Liver (tissue), 3 donors: ENCODE measurements at regions not wholly inside any gene's neighbourhood (a gene's known extent, or its start where the extent isn't known, plus 50 kb on each side); places are given as distances from the start of the nearest gene placed in this dataset.

Experiments
- EGR1 ChIP-seq, 2 donors: IDR thresholded peaks; 2 replicates each; pipeline ENCODE4 v1.6.1; 2016 to 2018; ENCODE audit warnings: antibody characterized with exemption in 2 of 2, low read depth in 2 of 2
- SP1 ChIP-seq: IDR thresholded peaks from 2 replicates; pipeline ENCODE4 v1.6.1; 2018; ENCODE audit warnings: antibody characterized with exemption, mild to moderate bottlenecking
- YY1 ChIP-seq: IDR thresholded peaks from 2 replicates; pipeline ENCODE4 v1.6.1; 2016; ENCODE audit warnings: antibody characterized with exemption, mild to moderate bottlenecking
- TF ChIP-seq, protein P1 (sequence below): IDR thresholded peaks from 2 replicates; pipeline ENCODE4 v1.6.1; 2016; ENCODE audit warnings: antibody characterized with exemption
- TF ChIP-seq, protein P2 (sequence below): fragments of 150-350 bp; IDR thresholded peaks from 2 replicates; pipeline ENCODE4 v1.5.1; 2017; ENCODE audit warnings: improper control_type of control experiment, low read depth, low read length; ENCODE audit not compliant: missing input control
- TF ChIP-seq, protein P3 (sequence below): IDR thresholded peaks from 2 replicates; pipeline ENCODE4 v1.6.1; 2016; ENCODE audit warnings: antibody characterized with exemption, mild to moderate bottlenecking
- donor health status: healthy.
- donor health status: healthy.

DNA sequence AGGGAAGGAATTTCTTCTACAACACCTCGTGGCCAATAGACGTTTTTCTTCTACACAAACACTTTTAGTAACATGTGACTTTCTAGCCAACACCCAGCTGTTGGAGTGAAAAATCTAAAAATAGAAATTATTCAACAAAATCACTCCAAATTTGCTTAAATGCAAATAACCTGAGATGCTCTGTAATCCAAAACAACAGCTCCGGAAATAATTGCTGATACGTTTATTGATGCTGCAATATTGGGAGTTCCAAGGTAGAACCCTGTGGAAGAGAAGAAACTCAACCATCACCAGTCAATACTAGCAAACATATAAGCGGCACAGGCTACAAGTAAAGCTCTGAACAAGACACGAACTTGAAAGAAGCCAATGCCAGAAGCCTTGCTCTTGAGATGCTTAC is 230.6 kb downstream of the ALDH8A1 start:
- TF ChIP-seq, protein P1, sequence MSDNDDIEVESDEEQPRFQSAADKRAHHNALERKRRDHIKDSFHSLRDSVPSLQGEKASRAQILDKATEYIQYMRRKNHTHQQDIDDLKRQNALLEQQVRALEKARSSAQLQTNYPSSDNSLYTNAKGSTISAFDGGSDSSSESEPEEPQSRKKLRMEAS: no peak
- TF ChIP-seq EGR1 (IDR thresholded peaks at IDR 0.05; ENCODE audit: low read depth in 2 of 2): no peak
- TF ChIP-seq, protein P2, sequence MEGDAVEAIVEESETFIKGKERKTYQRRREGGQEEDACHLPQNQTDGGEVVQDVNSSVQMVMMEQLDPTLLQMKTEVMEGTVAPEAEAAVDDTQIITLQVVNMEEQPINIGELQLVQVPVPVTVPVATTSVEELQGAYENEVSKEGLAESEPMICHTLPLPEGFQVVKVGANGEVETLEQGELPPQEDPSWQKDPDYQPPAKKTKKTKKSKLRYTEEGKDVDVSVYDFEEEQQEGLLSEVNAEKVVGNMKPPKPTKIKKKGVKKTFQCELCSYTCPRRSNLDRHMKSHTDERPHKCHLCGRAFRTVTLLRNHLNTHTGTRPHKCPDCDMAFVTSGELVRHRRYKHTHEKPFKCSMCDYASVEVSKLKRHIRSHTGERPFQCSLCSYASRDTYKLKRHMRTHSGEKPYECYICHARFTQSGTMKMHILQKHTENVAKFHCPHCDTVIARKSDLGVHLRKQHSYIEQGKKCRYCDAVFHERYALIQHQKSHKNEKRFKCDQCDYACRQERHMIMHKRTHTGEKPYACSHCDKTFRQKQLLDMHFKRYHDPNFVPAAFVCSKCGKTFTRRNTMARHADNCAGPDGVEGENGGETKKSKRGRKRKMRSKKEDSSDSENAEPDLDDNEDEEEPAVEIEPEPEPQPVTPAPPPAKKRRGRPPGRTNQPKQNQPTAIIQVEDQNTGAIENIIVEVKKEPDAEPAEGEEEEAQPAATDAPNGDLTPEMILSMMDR: no peak
- TF ChIP-seq, protein P3, sequence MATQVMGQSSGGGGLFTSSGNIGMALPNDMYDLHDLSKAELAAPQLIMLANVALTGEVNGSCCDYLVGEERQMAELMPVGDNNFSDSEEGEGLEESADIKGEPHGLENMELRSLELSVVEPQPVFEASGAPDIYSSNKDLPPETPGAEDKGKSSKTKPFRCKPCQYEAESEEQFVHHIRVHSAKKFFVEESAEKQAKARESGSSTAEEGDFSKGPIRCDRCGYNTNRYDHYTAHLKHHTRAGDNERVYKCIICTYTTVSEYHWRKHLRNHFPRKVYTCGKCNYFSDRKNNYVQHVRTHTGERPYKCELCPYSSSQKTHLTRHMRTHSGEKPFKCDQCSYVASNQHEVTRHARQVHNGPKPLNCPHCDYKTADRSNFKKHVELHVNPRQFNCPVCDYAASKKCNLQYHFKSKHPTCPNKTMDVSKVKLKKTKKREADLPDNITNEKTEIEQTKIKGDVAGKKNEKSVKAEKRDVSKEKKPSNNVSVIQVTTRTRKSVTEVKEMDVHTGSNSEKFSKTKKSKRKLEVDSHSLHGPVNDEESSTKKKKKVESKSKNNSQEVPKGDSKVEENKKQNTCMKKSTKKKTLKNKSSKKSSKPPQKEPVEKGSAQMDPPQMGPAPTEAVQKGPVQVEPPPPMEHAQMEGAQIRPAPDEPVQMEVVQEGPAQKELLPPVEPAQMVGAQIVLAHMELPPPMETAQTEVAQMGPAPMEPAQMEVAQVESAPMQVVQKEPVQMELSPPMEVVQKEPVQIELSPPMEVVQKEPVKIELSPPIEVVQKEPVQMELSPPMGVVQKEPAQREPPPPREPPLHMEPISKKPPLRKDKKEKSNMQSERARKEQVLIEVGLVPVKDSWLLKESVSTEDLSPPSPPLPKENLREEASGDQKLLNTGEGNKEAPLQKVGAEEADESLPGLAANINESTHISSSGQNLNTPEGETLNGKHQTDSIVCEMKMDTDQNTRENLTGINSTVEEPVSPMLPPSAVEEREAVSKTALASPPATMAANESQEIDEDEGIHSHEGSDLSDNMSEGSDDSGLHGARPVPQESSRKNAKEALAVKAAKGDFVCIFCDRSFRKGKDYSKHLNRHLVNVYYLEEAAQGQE: no peak
- no peak for TF ChIP-seq YY1
- TF ChIP-seq SP1: no peak
